Body of pancreas (tissue), 4 donors: ENCODE measurements at regions not wholly inside any gene's neighbourhood (a gene's known extent, or its start where the extent isn't known, plus 50 kb on each side); places are given as distances from the start of the nearest gene placed in this dataset.

ENCODE experiments used
- POLR2A ChIP-seq, 3 donors: fragments of 450-650 bp; IDR thresholded peaks; one replicate each; pipeline ENCODE4 v1.6.1; 2016; ENCODE audit warnings: antibody characterized with exemption in 3 of 3, mild to moderate bottlenecking in 2 of 3
- TF ChIP-seq, protein P1 (sequence below), 7 experiments: fragments of 450-650 bp in 4 of 7; fragments of 200-600 bp in 3 of 7; sonication (generic) in 3 of 7; IDR thresholded peaks; one replicate each; pipeline ENCODE4 v1.5.1; 2016 to 2019; ENCODE audit warnings: antibody characterized with exemption in 7 of 7

DNA sequence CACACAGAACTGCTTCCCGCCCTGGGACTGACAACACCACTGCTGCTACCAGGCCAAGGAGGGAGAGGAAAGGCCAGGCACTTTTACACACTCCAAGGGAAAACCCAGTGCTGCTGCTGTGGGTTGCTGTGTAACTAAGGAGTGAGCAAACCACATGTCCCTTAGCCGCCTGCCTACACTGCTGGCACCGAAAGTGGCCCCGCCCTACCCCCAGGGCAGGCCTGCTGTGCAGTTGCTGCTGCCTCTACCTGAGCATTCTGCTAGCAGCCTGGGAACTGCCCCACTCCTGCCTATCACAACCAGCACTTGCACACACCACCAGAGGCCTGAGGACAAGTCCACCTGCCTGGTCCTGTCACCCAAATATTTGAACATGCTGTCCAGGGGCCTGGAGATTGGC is 740.9 kb downstream of the DTWD2 start:
- TF ChIP-seq, protein P1, sequence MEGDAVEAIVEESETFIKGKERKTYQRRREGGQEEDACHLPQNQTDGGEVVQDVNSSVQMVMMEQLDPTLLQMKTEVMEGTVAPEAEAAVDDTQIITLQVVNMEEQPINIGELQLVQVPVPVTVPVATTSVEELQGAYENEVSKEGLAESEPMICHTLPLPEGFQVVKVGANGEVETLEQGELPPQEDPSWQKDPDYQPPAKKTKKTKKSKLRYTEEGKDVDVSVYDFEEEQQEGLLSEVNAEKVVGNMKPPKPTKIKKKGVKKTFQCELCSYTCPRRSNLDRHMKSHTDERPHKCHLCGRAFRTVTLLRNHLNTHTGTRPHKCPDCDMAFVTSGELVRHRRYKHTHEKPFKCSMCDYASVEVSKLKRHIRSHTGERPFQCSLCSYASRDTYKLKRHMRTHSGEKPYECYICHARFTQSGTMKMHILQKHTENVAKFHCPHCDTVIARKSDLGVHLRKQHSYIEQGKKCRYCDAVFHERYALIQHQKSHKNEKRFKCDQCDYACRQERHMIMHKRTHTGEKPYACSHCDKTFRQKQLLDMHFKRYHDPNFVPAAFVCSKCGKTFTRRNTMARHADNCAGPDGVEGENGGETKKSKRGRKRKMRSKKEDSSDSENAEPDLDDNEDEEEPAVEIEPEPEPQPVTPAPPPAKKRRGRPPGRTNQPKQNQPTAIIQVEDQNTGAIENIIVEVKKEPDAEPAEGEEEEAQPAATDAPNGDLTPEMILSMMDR (IDR thresholded peaks at IDR 0.05), result no peak
- TF ChIP-seq POLR2A (IDR thresholded peaks at IDR 0.05), result no peak
